ENCODE measurements at regions not wholly inside any gene's neighbourhood (a gene's known extent, or its start where the extent isn't known, plus 50 kb on each side); places are given as distances from the start of the nearest gene placed in this dataset.

- DNase-seq, result no peak
- Histone ChIP-seq H3K9me3 (replicated peaks) (no peaks in the 10 kb centered on the region), H3K4me1 (no peaks in the 10 kb centered on the region), H3K4me3 (no peak overlapping the region), H3K27ac (replicated peaks) (no peak overlapping the region), H3K36me3 (no peaks in the 10 kb centered on the region), H3K27me3 (ENCODE audit: low read depth) (no peaks in the 10 kb centered on the region)
- intact Hi-C loops (cut with micrococcal nuclease), result no loop called here
- no peak for TF ChIP-seq CTCF (IDR thresholded peaks at IDR 0.05; ENCODE audit: borderline replicate concordance)
Measured at GRCh38 chr5:127236254-127236653, 54.3 kb upstream of the MEGF10 start.

Data from left ventricle myocardium inferior (tissue), 1 donor.